GM20000 (cell line): ENCODE measurements at regions not wholly inside any gene's neighbourhood (a gene's known extent, or its start where the extent isn't known, plus 50 kb on each side); places are given as distances from the start of the nearest gene placed in this dataset.

Experiments
- DNase-seq: peaks from one replicate; pipeline ENCODE4 v3.0.0; 2012; ENCODE audit warnings: low spot score
- TF ChIP-seq, protein P1 (sequence below): IDR thresholded peaks from 2 replicates; pipeline ENCODE4 v1.5.1; 2012; ENCODE audit warnings: mild to moderate bottlenecking, control low read depth; ENCODE audit errors: extremely low read depth, missing control alignments

GRCh38 chr13:105007166-105007808 is 1528.2 kb downstream of the EFNB2 start:
- TF ChIP-seq, protein P1, sequence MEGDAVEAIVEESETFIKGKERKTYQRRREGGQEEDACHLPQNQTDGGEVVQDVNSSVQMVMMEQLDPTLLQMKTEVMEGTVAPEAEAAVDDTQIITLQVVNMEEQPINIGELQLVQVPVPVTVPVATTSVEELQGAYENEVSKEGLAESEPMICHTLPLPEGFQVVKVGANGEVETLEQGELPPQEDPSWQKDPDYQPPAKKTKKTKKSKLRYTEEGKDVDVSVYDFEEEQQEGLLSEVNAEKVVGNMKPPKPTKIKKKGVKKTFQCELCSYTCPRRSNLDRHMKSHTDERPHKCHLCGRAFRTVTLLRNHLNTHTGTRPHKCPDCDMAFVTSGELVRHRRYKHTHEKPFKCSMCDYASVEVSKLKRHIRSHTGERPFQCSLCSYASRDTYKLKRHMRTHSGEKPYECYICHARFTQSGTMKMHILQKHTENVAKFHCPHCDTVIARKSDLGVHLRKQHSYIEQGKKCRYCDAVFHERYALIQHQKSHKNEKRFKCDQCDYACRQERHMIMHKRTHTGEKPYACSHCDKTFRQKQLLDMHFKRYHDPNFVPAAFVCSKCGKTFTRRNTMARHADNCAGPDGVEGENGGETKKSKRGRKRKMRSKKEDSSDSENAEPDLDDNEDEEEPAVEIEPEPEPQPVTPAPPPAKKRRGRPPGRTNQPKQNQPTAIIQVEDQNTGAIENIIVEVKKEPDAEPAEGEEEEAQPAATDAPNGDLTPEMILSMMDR, result no peak
- no peak for DNase-seq

DNA sequence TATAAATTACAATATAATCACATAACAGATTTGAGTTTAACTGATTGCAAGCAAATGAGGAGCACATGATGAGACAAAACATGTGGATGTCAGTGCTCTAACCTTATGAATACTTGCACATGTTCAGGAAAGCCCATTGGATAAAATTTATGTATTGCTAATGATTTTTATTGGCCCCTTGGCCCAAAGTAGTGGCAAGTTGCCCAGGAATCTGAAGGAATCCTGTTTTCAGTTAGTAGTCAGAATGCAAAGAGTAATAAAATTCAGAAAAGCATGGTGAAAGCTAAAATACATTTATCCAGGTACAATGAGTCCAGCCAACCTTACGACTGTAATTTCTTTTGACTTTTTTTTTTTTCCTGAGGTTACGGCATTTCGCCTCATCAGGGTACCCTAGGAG is 1539.4 kb downstream of the EFNB2 start:
- no peak for DNase-seq
- TF ChIP-seq, protein P1, result no peak

DNA sequence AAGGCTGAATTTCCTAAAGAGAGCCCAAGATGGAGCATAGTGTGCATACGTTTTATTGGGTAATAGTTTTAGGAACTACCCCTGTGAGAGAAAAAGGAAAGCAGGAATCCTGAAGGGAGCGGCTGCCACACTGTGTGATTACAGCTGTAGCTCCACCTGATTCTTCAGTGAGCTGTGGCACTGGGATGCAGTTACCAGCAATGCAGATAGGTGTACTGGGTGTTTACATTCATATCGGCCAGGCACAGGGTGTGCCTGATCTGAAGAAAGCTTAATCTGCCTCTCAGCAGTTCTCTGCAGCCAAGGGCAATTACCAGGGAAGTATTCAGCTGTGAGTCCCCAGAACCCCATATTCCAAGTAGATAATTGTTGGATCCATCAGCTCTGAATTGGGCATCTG is 1541.8 kb downstream of the EFNB2 start:
- no peak for DNase-seq
- TF ChIP-seq, protein P1, result no peak

GRCh38 chr13:104987621-104988020 is 1547.8 kb downstream of the EFNB2 start:
- no peak for DNase-seq
- TF ChIP-seq, protein P1, result no peak

DNA sequence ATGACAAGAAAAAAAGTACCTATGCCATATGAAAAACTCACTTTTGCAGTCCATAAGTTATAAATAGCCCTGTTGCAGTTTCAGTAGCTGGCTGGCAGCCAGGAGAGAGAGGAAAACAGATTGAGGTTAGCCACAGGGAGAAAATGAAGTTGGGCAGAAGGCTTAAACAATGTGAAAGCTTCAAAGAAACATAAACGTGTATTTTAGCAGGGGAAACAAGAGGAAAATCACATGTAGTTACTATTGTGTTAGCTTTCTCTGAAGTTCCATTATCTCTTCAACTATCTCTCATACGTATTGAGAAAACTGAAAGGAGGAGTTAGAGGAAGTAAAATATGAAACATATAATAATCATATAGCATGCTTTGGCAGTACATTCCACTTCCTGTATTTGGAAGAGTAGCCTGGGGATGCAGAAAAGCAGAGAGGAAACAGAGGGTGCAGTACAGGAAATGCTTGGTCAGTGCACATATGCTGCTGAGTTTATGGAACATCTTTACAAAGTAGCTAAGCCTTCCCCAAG is 1551.1 kb downstream of the EFNB2 start:
- peak; percentile 8 for DNase-seq
- TF ChIP-seq, protein P1, result no peak

GRCh38 chr13:104983601-104984000 is 1551.9 kb downstream of the EFNB2 start:
- no peak for DNase-seq
- TF ChIP-seq, protein P1, result no peak

DNA sequence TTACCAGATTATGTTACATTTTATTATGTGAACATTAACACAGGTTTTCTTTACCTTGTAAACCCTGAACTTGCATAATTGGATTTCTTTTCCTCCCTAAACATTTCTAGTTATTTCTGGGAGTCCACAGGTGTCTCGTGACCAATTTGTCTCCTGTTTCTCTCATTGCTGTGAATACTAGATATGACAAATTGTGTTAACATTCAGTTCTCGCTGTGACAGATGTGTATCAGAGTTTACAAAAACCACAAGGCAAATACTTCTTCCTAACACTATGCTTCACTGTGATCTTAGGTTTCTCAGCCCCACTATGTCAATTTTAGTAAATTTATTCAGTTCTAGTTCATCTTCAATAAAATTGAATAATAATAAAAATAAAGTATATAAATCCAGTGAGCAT is 1554.9 kb downstream of the EFNB2 start:
- TF ChIP-seq, protein P1, result no peak
- no peak for DNase-seq
